ENCODE measurements at regions not wholly inside any gene's neighbourhood (a gene's known extent, or its start where the extent isn't known, plus 50 kb on each side); places are given as distances from the start of the nearest gene placed in this dataset.
"Not testable (repeated sequence)": the region's sequence is repeated elsewhere in the genome, so short reads cannot be mapped to it uniquely, and the experiment has no call there.

DNA sequence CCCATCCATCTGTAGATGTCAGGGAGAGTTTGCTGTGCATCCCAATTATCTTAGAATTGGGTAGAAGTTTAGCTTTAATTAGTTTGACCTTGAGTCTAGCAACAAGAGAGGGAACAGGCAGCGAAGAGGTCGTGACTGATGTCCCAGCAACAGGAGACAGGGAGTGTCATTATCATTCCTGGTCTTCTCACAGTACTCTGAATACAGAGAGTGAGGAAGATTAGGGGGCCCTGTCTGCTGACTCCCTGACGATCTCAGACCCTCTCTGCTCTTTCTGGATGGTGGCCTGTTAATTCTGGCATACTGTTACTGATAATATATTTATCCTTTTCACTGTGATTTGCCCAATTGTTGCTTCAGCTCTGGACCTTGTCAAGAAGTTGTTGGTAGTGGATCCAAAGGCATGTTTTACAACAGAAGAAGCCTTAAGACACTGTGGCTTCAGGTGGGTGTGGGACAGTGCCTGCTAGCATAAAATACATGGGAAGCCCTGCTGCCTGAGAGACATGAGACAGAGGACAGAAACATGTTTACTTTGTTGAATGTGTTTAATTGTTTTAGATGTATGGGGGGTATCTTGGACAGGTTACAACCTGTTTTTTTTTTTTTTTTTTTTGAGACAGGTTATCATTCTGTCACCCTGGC is 256.6 kb downstream of the GOLGA6L6 start:
- not testable (repeated sequence) for TF ChIP-seq EZH2 (IDR thresholded peaks at IDR 0.05; ENCODE audit: borderline replicate concordance, low read length)
- TF ChIP-seq, protein P1, sequence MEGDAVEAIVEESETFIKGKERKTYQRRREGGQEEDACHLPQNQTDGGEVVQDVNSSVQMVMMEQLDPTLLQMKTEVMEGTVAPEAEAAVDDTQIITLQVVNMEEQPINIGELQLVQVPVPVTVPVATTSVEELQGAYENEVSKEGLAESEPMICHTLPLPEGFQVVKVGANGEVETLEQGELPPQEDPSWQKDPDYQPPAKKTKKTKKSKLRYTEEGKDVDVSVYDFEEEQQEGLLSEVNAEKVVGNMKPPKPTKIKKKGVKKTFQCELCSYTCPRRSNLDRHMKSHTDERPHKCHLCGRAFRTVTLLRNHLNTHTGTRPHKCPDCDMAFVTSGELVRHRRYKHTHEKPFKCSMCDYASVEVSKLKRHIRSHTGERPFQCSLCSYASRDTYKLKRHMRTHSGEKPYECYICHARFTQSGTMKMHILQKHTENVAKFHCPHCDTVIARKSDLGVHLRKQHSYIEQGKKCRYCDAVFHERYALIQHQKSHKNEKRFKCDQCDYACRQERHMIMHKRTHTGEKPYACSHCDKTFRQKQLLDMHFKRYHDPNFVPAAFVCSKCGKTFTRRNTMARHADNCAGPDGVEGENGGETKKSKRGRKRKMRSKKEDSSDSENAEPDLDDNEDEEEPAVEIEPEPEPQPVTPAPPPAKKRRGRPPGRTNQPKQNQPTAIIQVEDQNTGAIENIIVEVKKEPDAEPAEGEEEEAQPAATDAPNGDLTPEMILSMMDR (IDR thresholded peaks at IDR 0.05; ENCODE audit: low read length): not testable (repeated sequence)
